CD4-positive, alpha-beta T cell treated with Interleukin-17A for 4 hours (primary cell): ENCODE measurements at regions not wholly inside any gene's neighbourhood (a gene's known extent, or its start where the extent isn't known, plus 50 kb on each side); places are given as distances from the start of the nearest gene placed in this dataset.
"Not testable (repeated sequence)": the region's sequence is repeated elsewhere in the genome, so short reads cannot be mapped to it uniquely, and the experiment has no call there.

Experiments used
- DNase-seq: peaks from one replicate; pipeline ENCODE4 v3.0.0-alpha.2; 2020; ENCODE audit warnings: mixed read lengths

GRCh38 chr6:163745536-163746400 lies 331.2 kb downstream of the QKI start:
- no peak for DNase-seq

DNA sequence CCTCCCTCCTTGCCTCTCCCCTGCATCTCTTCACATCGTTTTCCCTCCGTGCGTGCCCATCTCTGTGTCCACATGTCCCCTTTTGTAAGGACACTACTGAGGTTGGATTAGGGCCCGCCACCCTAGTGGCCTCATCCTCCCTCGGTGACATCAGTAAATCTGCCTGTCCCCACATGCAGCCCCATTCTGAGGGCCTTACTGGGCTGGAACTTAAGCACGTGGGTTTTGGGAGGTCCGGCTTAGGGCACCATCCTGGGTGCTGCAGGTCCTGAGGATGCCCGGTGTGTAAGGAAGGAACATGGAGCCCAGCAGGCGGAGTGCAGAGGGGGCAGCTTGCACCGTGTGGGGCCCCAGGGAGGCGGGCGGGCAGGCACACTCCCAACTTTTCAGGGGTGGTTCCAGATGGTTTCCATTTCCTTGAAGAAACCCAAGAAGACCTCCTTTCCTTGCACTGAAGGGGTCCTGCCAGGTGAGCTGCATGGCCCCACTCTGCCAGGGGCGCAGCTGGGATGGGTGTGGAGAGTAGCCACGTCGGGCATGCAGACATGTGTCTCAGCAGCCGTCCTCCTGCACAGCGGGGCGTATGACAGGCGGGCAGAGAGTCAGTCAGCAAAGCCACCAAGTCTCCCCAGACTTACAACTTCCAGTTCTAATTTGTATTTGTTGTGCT lies 329.9 kb downstream of the QKI start:
- DNase-seq, result no peak

DNA sequence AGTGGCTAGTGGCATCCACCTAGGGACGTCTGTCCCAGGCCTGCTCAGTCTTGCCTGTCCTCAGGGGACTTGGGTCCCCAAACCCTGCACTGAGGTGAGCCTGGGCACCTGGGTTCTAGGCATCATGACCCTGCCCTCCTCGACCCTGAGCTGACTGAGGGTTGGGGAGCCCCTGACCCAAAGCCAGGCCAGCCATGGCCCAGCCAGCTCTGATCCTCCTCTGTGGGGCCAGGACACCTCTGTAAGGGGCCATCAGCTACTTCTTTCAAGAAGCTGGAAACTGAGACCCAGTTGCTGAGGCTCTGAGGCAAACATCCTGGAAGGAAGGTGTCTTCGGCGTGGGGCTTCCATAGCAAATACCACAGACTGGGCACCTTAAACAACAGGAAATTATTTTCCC lies 329.3 kb downstream of the QKI start:
- no peak for DNase-seq

GRCh38 chr6:163741743-163742363 lies 327.3 kb downstream of the QKI start:
- no peak for DNase-seq

DNA sequence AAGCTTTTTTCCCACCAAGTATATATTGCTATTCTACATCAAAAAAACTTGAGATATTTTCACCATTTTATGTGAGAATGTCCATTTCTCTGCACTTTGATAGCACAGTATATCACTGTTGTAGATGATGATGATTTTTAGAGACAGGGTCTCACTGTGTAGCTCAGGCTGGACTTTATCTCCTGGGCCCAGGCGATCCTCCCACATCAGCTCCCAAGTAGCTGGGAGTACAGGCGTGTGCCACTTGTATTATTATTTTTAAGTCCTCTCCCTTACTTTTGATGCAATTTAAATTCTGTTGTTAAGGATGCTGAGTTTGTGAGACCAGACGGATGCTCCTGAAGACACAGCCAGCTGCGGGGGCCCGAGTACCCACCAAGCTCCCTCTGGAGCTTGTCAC lies 326.8 kb downstream of the QKI start:
- DNase-seq, result no peak

DNA sequence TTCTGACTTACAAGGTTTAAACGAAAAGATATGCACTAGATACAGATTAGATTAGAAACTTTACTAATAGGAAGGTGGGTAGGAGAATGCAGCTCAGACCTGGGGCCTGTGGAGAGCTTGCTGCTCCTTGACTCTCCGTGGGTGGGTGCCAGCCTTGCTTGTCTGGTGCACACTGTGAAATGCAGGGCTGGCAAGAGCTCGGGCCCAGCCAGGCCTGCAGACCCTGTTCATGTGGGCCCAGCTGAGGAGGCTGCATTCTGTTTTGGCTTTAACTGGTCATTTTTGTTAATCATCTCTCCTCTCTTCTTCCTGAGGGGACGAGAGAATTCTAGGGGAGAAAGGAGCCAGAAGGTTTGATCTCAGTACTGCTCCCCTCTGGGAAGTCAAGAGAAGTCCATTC lies 325.4 kb downstream of the QKI start:
- DNase-seq, result no peak

DNA sequence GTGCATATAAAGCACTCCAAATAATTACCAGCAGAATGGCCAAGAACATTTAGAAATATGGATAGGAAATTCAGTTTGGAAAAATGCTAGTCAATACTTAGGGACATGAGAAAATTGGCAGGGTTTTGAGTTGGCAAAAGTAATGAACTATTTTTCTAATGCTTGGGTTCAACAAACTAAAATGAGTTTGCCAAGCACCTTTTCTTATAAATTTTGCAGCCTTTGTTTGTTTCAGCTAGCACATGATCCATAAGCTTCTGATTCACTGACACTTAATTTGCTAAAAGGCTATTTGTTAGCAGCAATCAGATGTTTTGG lies 324.8 kb downstream of the QKI start:
- no peak for DNase-seq

GRCh38 chr6:163738725-163739407 lies 324.3 kb downstream of the QKI start:
- DNase-seq, result no peak

DNA sequence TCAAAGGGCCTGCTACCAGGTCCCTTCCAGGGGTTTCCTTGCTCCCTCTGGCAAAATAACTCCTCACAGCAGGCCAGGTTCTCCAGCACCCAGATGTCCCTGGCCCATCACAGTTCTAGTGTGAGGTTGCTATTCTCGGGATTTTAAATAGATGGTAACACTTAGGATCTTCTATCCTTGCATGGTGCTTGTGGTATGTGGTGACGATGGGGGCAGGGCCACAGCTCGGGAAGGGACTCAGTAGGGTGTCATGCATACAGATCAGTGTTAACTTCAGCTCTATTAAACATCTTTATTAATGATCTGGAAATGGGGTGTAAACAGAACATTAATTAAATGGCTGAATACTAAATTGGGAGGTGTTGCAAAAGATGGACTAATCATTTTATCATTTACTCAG lies 323.8 kb downstream of the QKI start:
- DNase-seq, result no peak

GRCh38 chr6:163735076-163735475 lies 320.6 kb downstream of the QKI start:
- DNase-seq, result no peak

DNA sequence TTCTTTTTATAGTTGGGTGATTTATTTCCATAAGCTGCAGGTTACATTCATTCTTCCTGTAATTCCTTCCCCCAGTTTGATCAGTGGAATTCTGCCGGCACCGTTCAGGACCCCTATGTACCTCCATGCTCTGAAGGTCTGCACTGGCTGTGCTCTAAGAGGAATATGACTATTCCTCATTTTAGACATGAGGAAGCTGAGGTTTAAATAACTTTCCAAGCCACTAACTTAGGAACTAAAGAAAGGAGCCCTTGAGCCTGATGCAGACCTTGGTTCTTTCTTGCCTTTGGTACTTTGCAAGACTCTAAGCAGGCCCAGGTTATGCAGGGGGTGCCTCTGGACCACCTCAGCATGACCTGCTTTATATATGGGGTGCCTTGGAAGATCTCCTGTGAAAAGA lies 318.5 kb downstream of the QKI start:
- no peak for DNase-seq

- DNase-seq, result no peak
Observed at GRCh38 chr6:163732479-163732878, 318.0 kb downstream of the QKI start.

DNA sequence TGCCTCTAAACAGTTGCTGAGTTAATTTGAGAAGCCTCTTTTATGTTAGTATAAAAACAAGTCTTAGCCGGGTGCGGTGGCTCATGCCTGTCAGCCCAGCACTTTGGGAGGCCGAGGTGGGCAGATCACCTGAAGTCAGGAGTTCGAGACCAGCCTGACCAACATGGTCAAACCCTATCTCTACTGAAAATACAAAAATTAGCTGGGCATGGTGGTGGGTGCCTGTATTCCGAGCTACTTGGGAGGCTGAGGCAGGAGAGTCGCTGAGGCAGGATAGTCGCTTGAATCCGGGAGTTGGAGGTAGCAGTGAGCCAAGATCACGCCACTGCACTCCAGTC lies 317.5 kb downstream of the QKI start:
- DNase-seq, result not testable (repeated sequence)

DNA sequence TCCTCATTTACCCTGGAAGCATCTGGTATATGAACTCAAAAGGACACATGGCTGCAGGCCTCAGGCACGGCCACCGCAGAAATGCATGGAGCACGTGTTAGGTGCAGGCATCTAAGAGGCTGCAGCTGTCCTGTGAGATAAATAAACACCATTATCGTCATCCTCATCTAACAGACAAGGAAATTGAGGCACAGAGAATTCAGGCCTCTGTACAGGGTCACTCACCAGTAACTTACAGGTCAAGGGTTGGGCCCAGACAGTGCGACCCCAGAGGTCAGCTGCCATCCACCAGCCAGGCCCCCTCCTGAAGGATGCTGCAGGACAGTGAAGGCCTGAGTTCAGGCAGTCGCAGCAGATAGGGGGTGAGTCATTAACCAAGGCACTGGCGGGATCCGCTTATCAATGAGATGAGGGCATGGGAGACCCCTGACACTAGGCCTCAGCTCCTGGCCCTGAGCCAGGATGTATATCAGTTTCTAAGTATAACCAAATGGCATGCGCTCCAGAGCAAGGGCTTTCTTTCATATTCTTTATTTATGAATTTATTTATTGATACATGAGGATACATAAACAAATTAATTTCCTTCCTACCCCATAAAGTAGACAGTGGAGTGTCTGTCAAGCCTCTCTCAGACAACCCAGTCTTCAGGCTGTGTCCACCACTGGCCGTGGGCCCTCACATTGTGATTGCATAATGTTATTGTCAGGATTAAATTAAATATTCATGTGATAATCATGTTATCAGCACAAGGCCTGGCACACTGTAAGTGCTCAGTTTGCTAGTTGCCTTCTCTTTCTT lies 316.9 kb downstream of the QKI start:
- DNase-seq, result no peak

GRCh38 chr6:163730246-163731210 lies 316.0 kb downstream of the QKI start:
- DNase-seq, result no peak

DNA sequence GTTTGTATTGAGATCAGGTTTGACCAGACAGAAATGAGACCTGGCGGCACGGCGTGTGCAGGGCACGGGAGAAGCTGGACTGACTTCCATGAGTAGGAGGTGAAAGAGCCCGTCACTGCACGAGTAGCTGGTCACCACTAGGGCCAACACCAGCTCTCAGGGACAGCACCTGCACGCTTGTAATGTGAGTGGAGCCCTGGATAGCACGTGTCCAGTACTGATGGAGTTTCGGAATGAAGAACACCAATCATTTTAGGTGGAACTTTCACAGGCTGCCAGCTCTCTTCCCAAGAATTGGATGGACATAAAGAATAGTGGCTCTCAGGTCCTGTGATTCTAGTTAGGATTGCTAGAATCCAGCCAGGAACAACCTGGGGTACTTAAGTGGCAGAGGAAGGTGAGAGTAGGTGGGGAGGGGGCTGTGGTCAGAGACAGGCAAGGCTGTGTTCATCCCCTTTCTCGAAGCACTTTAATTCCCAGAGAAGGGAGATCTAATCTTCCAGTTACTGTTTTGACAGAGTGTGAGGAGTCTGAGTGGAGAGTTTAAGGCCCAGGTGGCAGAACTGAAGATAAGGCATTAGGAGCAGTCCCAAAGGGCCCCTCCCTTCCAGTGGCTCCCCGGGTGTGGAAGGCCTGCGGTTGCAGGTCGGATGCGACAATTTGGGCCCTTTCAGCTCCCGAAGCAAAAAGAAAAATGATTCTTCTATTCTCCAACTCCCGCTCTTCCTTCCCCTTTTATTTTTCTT lies 314.8 kb downstream of the QKI start:
- DNase-seq, result no peak

GRCh38 chr6:163728442-163729126 lies 314.1 kb downstream of the QKI start:
- DNase-seq, result no peak

DNA sequence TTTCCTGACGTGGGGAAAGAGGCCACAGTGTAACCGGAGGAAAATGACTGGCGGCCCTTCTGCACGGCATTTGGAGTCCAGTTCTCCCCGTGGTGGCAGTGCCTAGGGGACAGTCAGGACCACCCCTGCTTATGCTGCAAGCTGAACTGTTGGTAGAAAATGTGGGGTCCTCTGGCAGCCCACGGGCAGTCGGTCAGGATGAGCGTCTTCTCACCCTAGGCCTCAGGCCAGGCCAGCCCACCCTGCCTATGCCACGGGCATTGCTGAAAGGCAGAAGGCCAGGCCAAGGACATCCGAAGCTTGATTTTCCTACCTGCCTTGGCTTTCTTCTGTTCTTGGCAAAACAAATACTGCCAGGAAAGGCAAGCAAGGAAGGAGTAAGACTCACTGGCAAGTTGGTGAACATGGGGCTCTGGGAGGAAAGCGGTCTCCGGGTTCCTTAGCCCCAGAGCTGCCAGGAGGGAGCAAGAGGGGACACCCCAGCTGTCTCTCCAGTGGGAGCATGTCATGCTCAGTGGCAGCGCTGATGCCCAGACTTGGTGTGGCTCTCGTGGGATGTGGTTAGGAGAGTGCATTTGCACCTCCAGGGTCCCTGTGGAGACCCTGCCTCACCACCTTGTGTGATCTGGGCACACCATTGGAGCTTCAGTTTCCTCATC lies 311.6 kb downstream of the QKI start:
- no peak for DNase-seq
